Activated CD4-positive, alpha-beta T cell treated with anti-CD3 and anti-CD28 coated beads, Interleukin-2, amount 50 U/mL, for 4 hours (primary cell): ENCODE measurements at regions not wholly inside any gene's neighbourhood (a gene's known extent, or its start where the extent isn't known, plus 50 kb on each side); places are given as distances from the start of the nearest gene placed in this dataset.

Experiments
- DNase-seq, 2 experiments: peaks; one replicate each; pipeline ENCODE4 v3.0.0-alpha.2; 2020

GRCh38 chr18:24530630-24531111 is 70.2 kb downstream of the HRH4 start:
- no peak for DNase-seq

- no peak for DNase-seq
Observed at GRCh38 chr18:24534271-24534670, 73.8 kb downstream of the HRH4 start.

- no peak for DNase-seq
Observed at GRCh38 chr18:24534737-24535136, 74.3 kb downstream of the HRH4 start.

- DNase-seq, result no peak
Observed at GRCh38 chr18:24535527-24536295, 75.3 kb downstream of the HRH4 start.

GRCh38 chr18:24536326-24536725 is 75.9 kb downstream of the HRH4 start:
- no peak for DNase-seq

- DNase-seq, result no peak
Observed at GRCh38 chr18:24536834-24537233, 76.4 kb downstream of the HRH4 start.

- no peak for DNase-seq
Observed at GRCh38 chr18:24538414-24539264, 78.2 kb downstream of the HRH4 start.

GRCh38 chr18:24539866-24540617 is 79.6 kb downstream of the HRH4 start:
- no peak for DNase-seq

GRCh38 chr18:24540896-24541295 is 80.5 kb downstream of the HRH4 start:
- DNase-seq, result no peak

- DNase-seq, result no peak
Observed at GRCh38 chr18:24543086-24543794, 82.8 kb downstream of the HRH4 start.

GRCh38 chr18:24543795-24544498 is 83.5 kb downstream of the HRH4 start:
- DNase-seq, result no peak

- no peak for DNase-seq
Observed at GRCh38 chr18:24544949-24545348, 84.5 kb downstream of the HRH4 start.

GRCh38 chr18:24545651-24546050 is 85.2 kb downstream of the HRH4 start:
- DNase-seq, result no peak

- no peak for DNase-seq
Observed at GRCh38 chr18:24546307-24546706, 85.9 kb downstream of the HRH4 start.

- DNase-seq, result no peak
Observed at GRCh38 chr18:24548583-24548982, 88.1 kb downstream of the HRH4 start.

- DNase-seq, result no peak
Observed at GRCh38 chr18:24552218-24552617, 91.8 kb downstream of the HRH4 start.

GRCh38 chr18:24553571-24554285 is 93.3 kb downstream of the HRH4 start:
- no peak for DNase-seq

GRCh38 chr18:24558403-24558802 is 98.0 kb downstream of the HRH4 start:
- DNase-seq, result no peak

GRCh38 chr18:24559526-24559925 is 99.1 kb downstream of the HRH4 start:
- no peak for DNase-seq

GRCh38 chr18:24560511-24560981 is 100.1 kb downstream of the HRH4 start:
- DNase-seq, result no peak

GRCh38 chr18:24561369-24561965 is 101.0 kb downstream of the HRH4 start:
- no peak for DNase-seq
